SK-N-SH (cell line): ENCODE measurements at regions not wholly inside any gene's neighbourhood (a gene's known extent, or its start where the extent isn't known, plus 50 kb on each side); places are given as distances from the start of the nearest gene placed in this dataset.
A peak's percentile ranks its signal among the peaks of the same experiment; 100 is the strongest.

Source experiments
- CTCF ChIA-PET: fragments of 300-600, 350-600 bp; formaldehyde crosslinking; extraction: SDS; loops from one replicate; lab custom pipeline; 2021; lab: Yijun Ruan, JAX
- POLR2A ChIA-PET: fragments of 350-600 bp; sonication (Branson Sonifier 250); formaldehyde crosslinking; extraction: SDS; loops from one replicate; lab custom pipeline; 2020; ENCODE audit warnings: antibody characterized with exemption, inconsistent platforms; lab: Yijun Ruan, JAX
- DNase-seq: peaks from one replicate; pipeline ENCODE4 v3.0.0; 2012
- H2AFZ ChIP-seq: fragments of 200-600 bp; sonication (generic); 2 replicates; pipeline ENCODE4 v1.8.1; 2016; ENCODE audit warnings: antibody characterized with exemption, mild to moderate bottlenecking, low read depth
- H3F3A ChIP-seq: fragments of 200-600 bp; sonication (generic); replicated peaks from 2 replicates; pipeline ENCODE3; 2016; ENCODE audit warnings: antibody characterized with exemption, mild to moderate bottlenecking; ENCODE audit not compliant: insufficient read depth
- H3K27ac ChIP-seq, 2 experiments: fragments of 200-500 bp in 1 of 2; fragments of 200-600 bp in 1 of 2; sonication (Bioruptor generic) in 1 of 2; sonication (generic), shearing (Covaris generic) in 1 of 2; 2 replicates each; pipeline versions ENCODE4 v1.5.1 to v1.6.1; 2014 to 2016; ENCODE audit warnings: low read depth in 2 of 2, inconsistent platforms in 1 of 2, low read length in 1 of 2, mild to moderate bottlenecking in 1 of 2, mixed read lengths in 1 of 2
- H3K27me3 ChIP-seq: fragments of 200-600 bp; sonication (generic), shearing (Covaris generic); 2 replicates; pipeline ENCODE4 v1.6.1; 2016; ENCODE audit warnings: mixed run types; ENCODE audit not compliant: insufficient read depth
- H3K36me3 ChIP-seq, 2 experiments: fragments of 200-500 bp in 1 of 2; fragments of 200-600 bp in 1 of 2; sonication (Bioruptor generic) in 1 of 2; sonication (generic) in 1 of 2; replicated peaks in 1 of 2; 2 replicates each; pipeline versions ENCODE3 to v1.5.1; 2014 to 2016; ENCODE audit warnings: low read length in 1 of 2, mild to moderate bottlenecking in 1 of 2; ENCODE audit not compliant: insufficient read depth in 2 of 2, control insufficient read depth in 1 of 2
- H3K4me1 ChIP-seq, 2 experiments: fragments of 200-500 bp in 1 of 2; fragments of 200-600 bp in 1 of 2; sonication (Bioruptor generic) in 1 of 2; sonication (generic), shearing (Covaris generic) in 1 of 2; 2 replicates each; pipeline versions ENCODE4 v1.5.1 to v1.6.1; 2014 to 2016; ENCODE audit warnings: low read depth in 1 of 2, low read length in 1 of 2, mixed run types in 1 of 2; ENCODE audit not compliant: insufficient read depth in 2 of 2, control insufficient read depth in 1 of 2
- H3K4me2 ChIP-seq: fragments of 200-600 bp; sonication (generic), shearing (Covaris generic); 2 replicates; pipeline ENCODE4 v1.6.1; 2017; ENCODE audit warnings: mixed run types
- H3K4me3 ChIP-seq, 2 experiments: fragments of 200-500 bp in 1 of 2; fragments of 200-600 bp in 1 of 2; sonication (Bioruptor generic) in 1 of 2; sonication (generic), shearing (Covaris generic) in 1 of 2; 2 replicates each; pipeline versions ENCODE4 v1.5.1 to v1.8.1; 2014 to 2016; ENCODE audit warnings: low read depth in 2 of 2, inconsistent platforms in 1 of 2, low read length in 1 of 2, mild to moderate bottlenecking in 1 of 2, mixed read lengths in 1 of 2, moderate library complexity in 1 of 2
- H3K79me2 ChIP-seq: fragments of 200-600 bp; sonication (generic); 2 replicates; pipeline ENCODE4 v1.8.1; 2017; ENCODE audit warnings: mild to moderate bottlenecking; ENCODE audit not compliant: insufficient read depth
- H3K9ac ChIP-seq: fragments of 200-600 bp; sonication (generic); 2 replicates; pipeline ENCODE4 v1.6.1; 2017; ENCODE audit warnings: mixed run types
- H3K9me2 ChIP-seq: fragments of 200-600 bp; sonication (generic); 2 replicates; pipeline ENCODE4 v1.6.1; 2017; ENCODE audit warnings: mixed run types
- H3K9me3 ChIP-seq: fragments of 200-600 bp; sonication (generic); 2 replicates; pipeline ENCODE4 v1.6.1; 2017; ENCODE audit warnings: mixed run types, mild to moderate bottlenecking, moderate library complexity
- H4K20me1 ChIP-seq: fragments of 200-600 bp; sonication (generic); 2 replicates; pipeline ENCODE4 v1.6.1; 2017; ENCODE audit warnings: mild to moderate bottlenecking, mixed run types; ENCODE audit not compliant: insufficient read depth
- EP300 ChIP-seq, 2 experiments: IDR thresholded peaks; 2 replicates each; pipeline versions ENCODE4 v1.4.0 to v1.6.1; 2012; ENCODE audit warnings: borderline replicate concordance in 1 of 2, low read depth in 1 of 2, low read length in 1 of 2
- NFIC ChIP-seq: IDR thresholded peaks from 2 replicates; pipeline ENCODE4 v1.4.0; 2012; ENCODE audit warnings: borderline replicate concordance
- PBX3 ChIP-seq: IDR thresholded peaks from 2 replicates; pipeline ENCODE4; 2012
- TCF12 ChIP-seq: IDR thresholded peaks from 2 replicates; pipeline ENCODE4 v1.4.0; 2012
- USF2 ChIP-seq: fragments of 150-350 bp; IDR thresholded peaks from 2 replicates; pipeline ENCODE4 v1.6.1; 2017; ENCODE audit warnings: antibody characterized with exemption, low read length, low read depth, borderline replicate concordance
- ZBTB33 ChIP-seq: IDR thresholded peaks from 2 replicates; pipeline ENCODE4 v1.4.0; 2012; ENCODE audit warnings: low read depth, borderline replicate concordance
- WGBS: methylation state at CpG from one replicate; pipeline ENCODE4 v1.1.6; 2017; ENCODE audit warnings: low lambda C conversion rate; 5-methylcytosine and 5-hydroxymethylcytosine counted together

GRCh38 chr16:24646646-24646995 is 82.8 kb upstream of the TNRC6A start:
- H3K27ac ChIP-seq: peak overlapping the region; percentile 29 to 94; a peak in 3 of 4 replicates
- H4K20me1 ChIP-seq: no peaks in the 10 kb centered on the region
- H3K9me2 ChIP-seq: no peaks in the 10 kb centered on the region
- WGBS: 50% methylated on average over 2 of the region's 2 CpGs
- H3F3A ChIP-seq: peaks cover 20% of the 10 kb centered on the region
- no peak overlapping the region for H2AFZ ChIP-seq
- no peak overlapping the region for H3K4me3 ChIP-seq
- H3K4me1 ChIP-seq: peaks cover 0 to 10% of the 10 kb centered on the region in 2 experiments; a peak in 2 of 4 replicates
- no peaks in the 10 kb centered on the region for H3K9me3 ChIP-seq
- no peaks in the 10 kb centered on the region for H3K79me2 ChIP-seq
- peak overlapping the region; percentile 41; the same call in 1 of the 2 replicates for H3K9ac ChIP-seq
- ChIA-PET POLR2A (interaction anchor here (0.5 kb wide), 1 partner anchor 10 kb away, joined by 3 read pairs; no protein-coding TSS in a partner anchor), CTCF (no interaction called here)
- H3K4me2 ChIP-seq: no peak overlapping the region
- H3K27me3 ChIP-seq: no peaks in the 10 kb centered on the region
- DNase-seq: no peak
- TF ChIP-seq TCF12: no peak
- TF ChIP-seq USF2: no peak
- no peak for TF ChIP-seq PBX3
- H3K36me3 ChIP-seq: no peaks in the 10 kb centered on the region

GRCh38 chr16:24652209-24652712 is 77.2 kb upstream of the TNRC6A start:
- TF ChIP-seq TCF12 (peak; percentile 36; the same call in 1 of the 2 replicates), EP300 (IDR thresholded peaks at IDR 0.05; ENCODE audit: borderline replicate concordance in 1 of 2, low read depth in 1 of 2, low read length in 1 of 2) (peak in 1 of 2 experiments; percentile 32; a peak in 1 of 4 replicates), PBX3 (peak; percentile 55; the same call in 1 of the 2 replicates), ZBTB33 (no peak), NFIC (0 out of 2 replicates have a peak, but pooled peaks have one; percentile 48)
- H3K27ac ChIP-seq: peak overlapping the region in 1 of 2 experiments; percentile 32; a peak in 2 of 4 replicates
- ChIA-PET POLR2A (no interaction called here), CTCF (no interaction called here)
- no peaks in the 10 kb centered on the region for H3K27me3 ChIP-seq
- H3K4me2 ChIP-seq: no peak overlapping the region
- no peaks in the 10 kb centered on the region for H3F3A ChIP-seq
- 54% methylated on average over 4 of the region's 4 CpGs for WGBS
- H4K20me1 ChIP-seq: no peaks in the 10 kb centered on the region
- H3K9me2 ChIP-seq: no peaks in the 10 kb centered on the region
- DNase-seq: peak; percentile 30
- no peaks in the 10 kb centered on the region for H3K9me3 ChIP-seq
- no peak overlapping the region for H3K4me3 ChIP-seq
- H2AFZ ChIP-seq: peak overlapping the region; percentile 32
- no peak overlapping the region for H3K9ac ChIP-seq
- peaks cover 3 to 4% of the 10 kb centered on the region in 2 experiments; a peak in 2 of 4 replicates for H3K4me1 ChIP-seq
- no peaks in the 10 kb centered on the region for H3K36me3 ChIP-seq
- no peaks in the 10 kb centered on the region for H3K79me2 ChIP-seq
